ENCODE measurements at regions not wholly inside any gene's neighbourhood (a gene's known extent, or its start where the extent isn't known, plus 50 kb on each side); places are given as distances from the start of the nearest gene placed in this dataset.

GRCh38 chr18:77785415-77785975 is 535.8 kb downstream of the GALR1 start:
- Histone ChIP-seq H3K4me1 (no peaks in the 10 kb centered on the region), H3K9me3 (no peaks in the 10 kb centered on the region), H3K36me3 (no peaks in the 10 kb centered on the region), H3K4me3 (no peak overlapping the region), H3K27me3 (peaks cover 0 to 13% of the 10 kb centered on the region in 2 donors), H3K27ac (no peak overlapping the region)
- intact Hi-C loops (cut with DNase I; ENCODE audit: low total_unique reads), result no loop called here
- no peak for DNase-seq (ENCODE audit: low spot score in 2 of 2)
- TF ChIP-seq POLR2AphosphoS5 (IDR thresholded peaks at IDR 0.05), result no peak
- no peak for TF ChIP-seq CTCF (IDR thresholded peaks at IDR 0.05)

- Histone ChIP-seq H3K36me3 (no peaks in the 10 kb centered on the region), H3K4me3 (no peak overlapping the region), H3K27me3 (no peaks in the 10 kb centered on the region), H3K27ac (no peak overlapping the region), H3K4me1 (no peaks in the 10 kb centered on the region), H3K9me3 (peaks cover 0 to 8% of the 10 kb centered on the region in 2 donors)
- no peak for DNase-seq (ENCODE audit: low spot score in 2 of 2)
- no peak for TF ChIP-seq POLR2AphosphoS5 (IDR thresholded peaks at IDR 0.05)
- intact Hi-C loops (cut with DNase I; ENCODE audit: low total_unique reads), result no loop called here
Observed at GRCh38 chr18:77803024-77803423, 553.4 kb downstream of the GALR1 start.

GRCh38 chr18:77804382-77804781 is 554.7 kb downstream of the GALR1 start:
- intact Hi-C loops (cut with DNase I; ENCODE audit: low total_unique reads), result no loop called here

GRCh38 chr18:77807650-77808049 is 558.0 kb downstream of the GALR1 start:
- Histone ChIP-seq H3K36me3 (no peaks in the 10 kb centered on the region), H3K27ac (no peak overlapping the region), H3K4me1 (no peaks in the 10 kb centered on the region), H3K27me3 (no peaks in the 10 kb centered on the region), H3K4me3 (no peak overlapping the region), H3K9me3 (no peaks in the 10 kb centered on the region)
- TF ChIP-seq POLR2A (IDR thresholded peaks at IDR 0.05) (no peak), CTCF (IDR thresholded peaks at IDR 0.05) (no peak), POLR2AphosphoS5 (IDR thresholded peaks at IDR 0.05) (no peak)
- DNase-seq (ENCODE audit: low spot score in 2 of 2), result no peak
- intact Hi-C loops (cut with DNase I; ENCODE audit: low total_unique reads), result no loop called here

More at GRCh38 chr18:77804382-77804781, 554.7 kb downstream of the GALR1 start:
- no peak overlapping the region for H3K4me3 ChIP-seq
- no peaks in the 10 kb centered on the region for H3K36me3 ChIP-seq
- no peak overlapping the region for H3K27ac ChIP-seq
- no peaks in the 10 kb centered on the region for H3K27me3 ChIP-seq
- no peak for DNase-seq (ENCODE audit: low spot score in 2 of 2)
- TF ChIP-seq CTCF (IDR thresholded peaks at IDR 0.05), result no peak
- TF ChIP-seq POLR2AphosphoS5 (IDR thresholded peaks at IDR 0.05), result no peak
- TF ChIP-seq POLR2A (IDR thresholded peaks at IDR 0.05), result no peak
- H3K9me3 ChIP-seq, result no peaks in the 10 kb centered on the region
- no peaks in the 10 kb centered on the region for H3K4me1 ChIP-seq

GRCh38 chr18:77811503-77811902 is 561.9 kb downstream of the GALR1 start:
- H3K27ac ChIP-seq, result no peak overlapping the region
- H3K4me1 ChIP-seq, result no peaks in the 10 kb centered on the region
- DNase-seq (ENCODE audit: low spot score in 2 of 2), result no peak
- no peaks in the 10 kb centered on the region for H3K36me3 ChIP-seq
- H3K27me3 ChIP-seq, result no peaks in the 10 kb centered on the region
- intact Hi-C loops (cut with DNase I; ENCODE audit: low total_unique reads), result no loop called here
- peaks cover 0 to 3% of the 10 kb centered on the region in 2 donors for H3K9me3 ChIP-seq
- no peak for TF ChIP-seq POLR2AphosphoS5 (IDR thresholded peaks at IDR 0.05)
- TF ChIP-seq POLR2A (IDR thresholded peaks at IDR 0.05), result no peak
- TF ChIP-seq CTCF (IDR thresholded peaks at IDR 0.05), result no peak
- H3K4me3 ChIP-seq, result no peak overlapping the region
